ENCODE measurements at regions not wholly inside any gene's neighbourhood (a gene's known extent, or its start where the extent isn't known, plus 50 kb on each side); places are given as distances from the start of the nearest gene placed in this dataset.

DNA sequence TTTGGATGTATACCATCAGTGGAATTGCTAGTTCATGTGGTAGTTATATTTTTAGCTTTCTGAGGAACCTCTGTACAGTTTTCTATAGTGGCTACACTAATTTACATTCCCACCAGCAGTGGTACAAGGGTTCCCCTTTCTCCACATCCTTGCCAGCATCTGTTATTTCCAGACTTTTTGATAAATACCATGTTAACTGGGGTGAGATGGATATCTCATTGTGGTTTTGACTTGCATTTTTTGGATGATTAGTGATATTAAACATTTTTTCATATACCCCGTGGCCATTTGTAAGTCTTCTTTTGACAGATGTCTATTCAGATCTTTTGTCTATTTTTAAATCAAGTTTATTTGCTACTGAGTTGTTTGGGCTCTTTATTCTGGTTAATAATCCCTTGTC, 455.6 kb upstream of the RARB start:
- H3K27ac ChIP-seq: no peak overlapping the region
- H3K36me3 ChIP-seq (ENCODE audit: low read depth): no peaks in the 10 kb centered on the region
- H3K9me3 ChIP-seq (ENCODE audit: low read depth): no peaks in the 10 kb centered on the region
- no peak overlapping the region for H3K4me2 ChIP-seq (ENCODE audit: unreplicated experiment)
- no peak overlapping the region for H2AFZ ChIP-seq
- H3K9me2 ChIP-seq (ENCODE audit: insufficient read depth): no peaks in the 10 kb centered on the region
- in situ Hi-C loops (cut with MboI): loop anchor here (25.0 kb wide), 1 partner anchor 615 kb away; no protein-coding TSS in a partner anchor
- WGBS, 2 experiments (ENCODE audit: low coverage in 1 of 2, low lambda C conversion rate in 2 of 2, missing lambda C conversion rate in 2 of 2): 2 to 4% methylated on average over 1 of the region's 1 CpG
- no peaks in the 10 kb centered on the region for H3K4me1 ChIP-seq (ENCODE audit: insufficient read depth)
- H3K79me2 ChIP-seq (ENCODE audit: insufficient read depth): no peaks in the 10 kb centered on the region
- H3K9ac ChIP-seq: no peak overlapping the region
- H3K27me3 ChIP-seq (replicated peaks; ENCODE audit: insufficient read depth): no peaks in the 10 kb centered on the region
- no peaks in the 10 kb centered on the region for H3F3A ChIP-seq (ENCODE audit: insufficient read depth)
- TF ChIP-seq EZH2phosphoT487 (IDR thresholded peaks at IDR 0.05; ENCODE audit: insufficient read depth, low read depth): no peak
- no peak for TF ChIP-seq EZH2 (IDR thresholded peaks at IDR 0.05; ENCODE audit: insufficient read depth, poor library complexity, severe bottlenecking)
- no peak for DNase-seq
- H3K4me3 ChIP-seq: no peak overlapping the region
- no peaks in the 10 kb centered on the region for H4K20me1 ChIP-seq (ENCODE audit: insufficient read depth)

GRCh38 chr3:24981309-24981708, 446.8 kb upstream of the RARB start:
- H3K9me3 ChIP-seq (ENCODE audit: low read depth): no peaks in the 10 kb centered on the region
- no peaks in the 10 kb centered on the region for H4K20me1 ChIP-seq (ENCODE audit: insufficient read depth)
- H3K4me2 ChIP-seq (ENCODE audit: unreplicated experiment): no peak overlapping the region
- no peak for TF ChIP-seq EZH2phosphoT487 (IDR thresholded peaks at IDR 0.05; ENCODE audit: insufficient read depth, low read depth)
- no peak for TF ChIP-seq EZH2 (IDR thresholded peaks at IDR 0.05; ENCODE audit: insufficient read depth, poor library complexity, severe bottlenecking)
- H3K27me3 ChIP-seq (replicated peaks; ENCODE audit: insufficient read depth): no peaks in the 10 kb centered on the region
- H3K36me3 ChIP-seq (ENCODE audit: low read depth): no peaks in the 10 kb centered on the region
- no peak overlapping the region for H3K9ac ChIP-seq
- H3K79me2 ChIP-seq (ENCODE audit: insufficient read depth): no peaks in the 10 kb centered on the region
- H3K9me2 ChIP-seq (ENCODE audit: insufficient read depth): no peaks in the 10 kb centered on the region
- H3K4me3 ChIP-seq: no peak overlapping the region
- DNase-seq: no peak
- 32 to 37% methylated on average over 5 of the region's 5 CpGs for WGBS, 2 experiments (ENCODE audit: low coverage in 1 of 2, low lambda C conversion rate in 2 of 2, missing lambda C conversion rate in 2 of 2)
- in situ Hi-C loops (cut with MboI): no loop called here
- H3K4me1 ChIP-seq (ENCODE audit: insufficient read depth): no peaks in the 10 kb centered on the region
- H2AFZ ChIP-seq: no peak overlapping the region
- H3K27ac ChIP-seq: no peak overlapping the region
- no peaks in the 10 kb centered on the region for H3F3A ChIP-seq (ENCODE audit: insufficient read depth)

DNA sequence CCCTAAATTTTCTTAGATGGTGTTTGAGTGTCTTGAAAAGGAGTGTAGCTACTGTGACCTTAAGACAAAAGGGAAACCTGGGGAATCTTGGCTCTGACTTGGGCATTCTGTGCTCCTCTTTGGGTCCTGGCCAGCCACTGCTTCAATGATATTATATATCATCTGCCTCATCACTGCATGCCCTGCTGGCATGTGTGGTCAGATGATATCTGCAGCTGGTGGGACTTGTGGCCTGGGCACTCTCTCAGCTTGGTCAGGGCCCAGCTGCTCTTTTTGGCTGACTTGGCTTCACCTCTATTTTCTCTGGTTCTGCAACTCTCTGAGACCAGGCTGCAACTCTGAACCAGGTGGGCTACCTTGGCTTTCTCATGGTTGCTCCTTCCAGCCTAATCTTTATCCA, 446.1 kb upstream of the RARB start:
- H3K79me2 ChIP-seq (ENCODE audit: insufficient read depth): no peaks in the 10 kb centered on the region
- no peaks in the 10 kb centered on the region for H3K9me2 ChIP-seq (ENCODE audit: insufficient read depth)
- no peaks in the 10 kb centered on the region for H4K20me1 ChIP-seq (ENCODE audit: insufficient read depth)
- H3K36me3 ChIP-seq (ENCODE audit: low read depth): no peaks in the 10 kb centered on the region
- no peaks in the 10 kb centered on the region for H3K4me1 ChIP-seq (ENCODE audit: insufficient read depth)
- H3K27ac ChIP-seq: no peak overlapping the region
- H3K4me2 ChIP-seq (ENCODE audit: unreplicated experiment): no peak overlapping the region
- H3K4me3 ChIP-seq: no peak overlapping the region
- H3K9me3 ChIP-seq (ENCODE audit: low read depth): no peaks in the 10 kb centered on the region
- no peak for DNase-seq
- no peak for TF ChIP-seq EZH2 (IDR thresholded peaks at IDR 0.05; ENCODE audit: insufficient read depth, poor library complexity, severe bottlenecking)
- TF ChIP-seq EZH2phosphoT487 (IDR thresholded peaks at IDR 0.05; ENCODE audit: insufficient read depth, low read depth): no peak
- in situ Hi-C loops (cut with MboI): no loop called here
- no peak overlapping the region for H3K9ac ChIP-seq
- no peaks in the 10 kb centered on the region for H3K27me3 ChIP-seq (replicated peaks; ENCODE audit: insufficient read depth)
- no peak overlapping the region for H2AFZ ChIP-seq
- H3F3A ChIP-seq (ENCODE audit: insufficient read depth): no peaks in the 10 kb centered on the region

DNA sequence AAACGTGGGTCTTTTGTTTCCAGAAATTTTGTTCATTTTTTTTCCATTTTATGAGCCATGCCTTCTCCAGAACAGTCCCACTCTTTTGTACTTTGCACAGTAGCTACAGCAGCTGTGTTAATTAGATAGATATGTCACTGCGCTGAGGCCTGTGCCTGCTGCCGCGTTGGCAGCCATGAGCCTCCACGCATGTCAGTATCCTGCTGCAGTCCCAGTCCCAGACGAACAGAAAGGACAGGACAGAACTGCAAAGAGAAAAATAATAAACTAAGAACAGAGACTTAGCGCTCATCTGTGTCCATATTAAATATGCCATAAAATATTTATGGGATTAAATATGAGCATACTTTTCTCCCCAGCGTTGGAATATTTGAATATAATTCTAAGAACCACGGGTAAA, 442.4 kb upstream of the RARB start:
- Histone ChIP-seq H3K27me3 (replicated peaks; ENCODE audit: insufficient read depth) (no peaks in the 10 kb centered on the region), H3K27ac (no peak overlapping the region), H3F3A (ENCODE audit: insufficient read depth) (no peaks in the 10 kb centered on the region), H2AFZ (no peak overlapping the region), H3K9ac (no peak overlapping the region), H3K4me2 (ENCODE audit: unreplicated experiment) (no peak overlapping the region), H3K4me1 (ENCODE audit: insufficient read depth) (no peaks in the 10 kb centered on the region), H3K79me2 (ENCODE audit: insufficient read depth) (no peaks in the 10 kb centered on the region), H3K9me2 (ENCODE audit: insufficient read depth) (no peaks in the 10 kb centered on the region), H3K4me3 (no peak overlapping the region), H3K9me3 (ENCODE audit: low read depth) (no peaks in the 10 kb centered on the region), H4K20me1 (ENCODE audit: insufficient read depth) (no peaks in the 10 kb centered on the region), H3K36me3 (ENCODE audit: low read depth) (no peaks in the 10 kb centered on the region)
- TF ChIP-seq EZH2 (IDR thresholded peaks at IDR 0.05; ENCODE audit: insufficient read depth, poor library complexity, severe bottlenecking) (no peak), EZH2phosphoT487 (IDR thresholded peaks at IDR 0.05; ENCODE audit: insufficient read depth, low read depth) (no peak)
- no peak for DNase-seq
- WGBS, 2 experiments (ENCODE audit: low coverage in 1 of 2, low lambda C conversion rate in 2 of 2, missing lambda C conversion rate in 2 of 2): 19 to 22% methylated on average over 9 of the region's 9 CpGs
- in situ Hi-C loops (cut with MboI): no loop called here

GRCh38 chr3:24986612-24987011, 441.5 kb upstream of the RARB start:
- in situ Hi-C loops (cut with MboI): no loop called here

More at GRCh38 chr3:24986612-24987011, 441.5 kb upstream of the RARB start:
- DNase-seq: no peak
- WGBS, 2 experiments (ENCODE audit: low coverage in 1 of 2, low lambda C conversion rate in 2 of 2, missing lambda C conversion rate in 2 of 2): 59 to 61% methylated on average over 7 of the region's 7 CpGs
- no peaks in the 10 kb centered on the region for H4K20me1 ChIP-seq (ENCODE audit: insufficient read depth)
- TF ChIP-seq EZH2 (IDR thresholded peaks at IDR 0.05; ENCODE audit: insufficient read depth, poor library complexity, severe bottlenecking) (no peak), EZH2phosphoT487 (IDR thresholded peaks at IDR 0.05; ENCODE audit: insufficient read depth, low read depth) (no peak)
- H3K9me3 ChIP-seq (ENCODE audit: low read depth): no peaks in the 10 kb centered on the region
- no peaks in the 10 kb centered on the region for H3F3A ChIP-seq (ENCODE audit: insufficient read depth)
- H3K27ac ChIP-seq: no peak overlapping the region
- no peaks in the 10 kb centered on the region for H3K9me2 ChIP-seq (ENCODE audit: insufficient read depth)
- no peaks in the 10 kb centered on the region for H3K4me1 ChIP-seq (ENCODE audit: insufficient read depth)
- H3K4me3 ChIP-seq: no peak overlapping the region
- H3K4me2 ChIP-seq (ENCODE audit: unreplicated experiment): no peak overlapping the region
- no peaks in the 10 kb centered on the region for H3K36me3 ChIP-seq (ENCODE audit: low read depth)
- no peak overlapping the region for H2AFZ ChIP-seq
- no peak overlapping the region for H3K9ac ChIP-seq
- H3K27me3 ChIP-seq (replicated peaks; ENCODE audit: insufficient read depth): no peaks in the 10 kb centered on the region
- H3K79me2 ChIP-seq (ENCODE audit: insufficient read depth): no peaks in the 10 kb centered on the region

All from GM23248 (cell line).